GM19240 (cell line): ENCODE measurements at regions not wholly inside any gene's neighbourhood (a gene's known extent, or its start where the extent isn't known, plus 50 kb on each side); places are given as distances from the start of the nearest gene placed in this dataset.
"Not testable (repeated sequence)": the region's sequence is repeated elsewhere in the genome, so short reads cannot be mapped to it uniquely, and the experiment has no call there.

Experiments used
- DNase-seq: peaks from one replicate; pipeline ENCODE4 v3.0.0; 2011; ENCODE audit warnings: low spot score; ENCODE audit not compliant: insufficient read length

- no peak for DNase-seq
Measured at GRCh38 chrX:139044680-139045079, 333.2 kb upstream of the FGF13 start.

- DNase-seq, result no peak
Measured at GRCh38 chrX:139039041-139039440, 327.5 kb upstream of the FGF13 start.

- DNase-seq, result no peak
Measured at GRCh38 chrX:139026811-139027210, 315.3 kb upstream of the FGF13 start.

GRCh38 chrX:139026406-139026805 lies 314.9 kb upstream of the FGF13 start:
- no peak for DNase-seq

GRCh38 chrX:139025816-139026215 lies 314.3 kb upstream of the FGF13 start:
- DNase-seq, result no peak

- DNase-seq, result no peak
Measured at GRCh38 chrX:139023531-139023930, 312.0 kb upstream of the FGF13 start.

- DNase-seq, result no peak
Measured at GRCh38 chrX:139020801-139021200, 309.3 kb upstream of the FGF13 start.

DNA sequence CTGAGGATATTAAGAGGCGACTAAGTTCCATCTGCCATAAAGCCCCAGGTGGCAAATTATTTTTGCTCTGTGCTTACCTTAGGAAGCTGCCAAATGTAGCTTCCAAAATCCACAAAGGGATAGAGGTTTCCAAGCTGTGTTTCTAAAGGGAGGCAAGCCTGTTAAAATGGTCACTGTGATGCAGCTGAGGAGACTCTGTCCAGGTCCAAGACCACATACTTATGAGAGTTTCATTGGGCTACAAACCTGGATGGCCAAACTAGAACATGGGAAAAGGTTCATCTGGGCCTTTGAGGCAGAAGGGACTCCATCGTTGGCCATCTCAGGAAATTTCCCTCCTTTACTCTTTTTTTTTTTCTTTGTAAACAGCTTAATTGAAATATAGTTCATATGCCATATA lies 306.9 kb upstream of the FGF13 start:
- no peak for DNase-seq

GRCh38 chrX:139015627-139016026 lies 304.1 kb upstream of the FGF13 start:
- DNase-seq, result no peak

- no peak for DNase-seq
Measured at GRCh38 chrX:139008185-139008584, 296.7 kb upstream of the FGF13 start.

- not testable (repeated sequence) for DNase-seq
Measured at GRCh38 chrX:139003856-139004527, 292.5 kb upstream of the FGF13 start.

- DNase-seq, result no peak
Measured at GRCh38 chrX:139002319-139002718, 290.8 kb upstream of the FGF13 start.

DNA sequence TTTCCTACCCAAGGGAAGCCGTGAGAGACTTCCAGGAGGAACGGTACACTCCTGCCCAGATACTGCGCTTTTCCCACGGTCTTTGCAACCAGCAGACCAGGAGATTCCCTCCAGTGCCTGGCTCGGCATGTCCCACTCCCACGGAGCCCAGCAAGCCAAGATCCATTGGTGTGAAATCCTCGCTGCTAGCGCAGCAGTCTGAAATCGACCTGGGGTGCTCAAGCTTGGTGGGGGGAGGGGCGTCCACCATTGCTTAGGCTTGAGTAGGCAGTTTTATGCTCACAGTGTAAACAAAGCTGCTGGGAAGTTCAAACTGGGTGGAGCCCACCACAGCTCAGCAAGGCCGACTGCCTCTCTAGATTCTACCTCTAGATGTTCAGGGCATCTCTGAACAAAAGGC lies 284.8 kb upstream of the FGF13 start:
- DNase-seq, result no peak

DNA sequence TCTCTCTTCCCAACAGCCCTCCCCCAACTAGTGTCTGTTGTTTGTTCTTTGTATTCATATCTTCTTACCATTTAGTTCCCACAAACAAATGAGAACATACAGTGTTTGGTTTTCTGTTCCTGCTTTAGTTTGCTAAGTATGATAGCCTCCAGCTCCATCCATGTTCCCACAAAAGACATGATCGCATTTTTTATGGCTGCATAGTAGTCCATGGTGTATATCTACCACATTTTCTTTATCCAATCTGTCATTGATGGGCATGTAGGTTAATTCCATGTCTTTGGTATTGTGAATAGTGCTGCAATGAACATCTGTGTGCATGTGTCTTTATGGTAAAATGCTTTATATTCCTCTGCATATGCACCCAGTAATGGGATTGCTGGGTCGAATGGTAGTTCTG lies 283.9 kb upstream of the FGF13 start:
- DNase-seq, result no peak

DNA sequence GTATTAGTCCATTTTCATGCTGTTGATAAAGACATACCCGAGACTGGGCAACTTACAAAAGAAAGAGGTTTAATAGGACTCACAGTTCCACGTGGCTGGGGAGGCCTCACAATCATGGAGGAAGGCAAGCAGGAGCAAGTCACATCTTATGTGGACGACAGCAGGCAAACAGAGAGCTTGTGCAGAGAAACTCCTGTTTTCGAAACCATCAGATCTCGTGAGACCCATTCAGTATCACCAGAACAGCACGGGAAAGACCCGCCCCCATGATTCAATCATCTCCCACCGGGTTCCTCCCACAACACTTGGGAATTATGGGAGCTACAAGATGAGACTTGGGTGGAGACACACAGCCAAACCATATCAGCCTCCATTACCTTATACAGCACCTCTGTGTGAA lies 278.9 kb upstream of the FGF13 start:
- not testable (repeated sequence) for DNase-seq

DNA sequence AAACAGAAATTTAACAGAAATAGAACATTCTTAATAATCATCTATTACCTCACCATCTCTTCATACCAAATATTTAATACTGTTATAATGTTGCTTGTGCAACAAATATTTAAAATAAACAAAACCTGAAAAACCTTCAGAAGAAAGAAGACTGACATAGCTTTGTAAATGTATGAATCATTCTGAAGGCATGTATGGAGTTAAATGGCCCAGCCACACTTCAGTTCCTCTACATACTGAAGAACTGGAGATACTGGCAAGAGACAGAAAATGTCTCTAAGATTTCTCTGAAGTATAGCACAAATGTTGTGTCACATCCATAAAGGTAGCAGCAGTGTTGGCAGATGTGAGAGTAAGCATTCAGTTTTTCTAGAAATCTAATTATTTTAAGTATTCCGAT lies 275.3 kb upstream of the FGF13 start:
- no peak for DNase-seq

DNA sequence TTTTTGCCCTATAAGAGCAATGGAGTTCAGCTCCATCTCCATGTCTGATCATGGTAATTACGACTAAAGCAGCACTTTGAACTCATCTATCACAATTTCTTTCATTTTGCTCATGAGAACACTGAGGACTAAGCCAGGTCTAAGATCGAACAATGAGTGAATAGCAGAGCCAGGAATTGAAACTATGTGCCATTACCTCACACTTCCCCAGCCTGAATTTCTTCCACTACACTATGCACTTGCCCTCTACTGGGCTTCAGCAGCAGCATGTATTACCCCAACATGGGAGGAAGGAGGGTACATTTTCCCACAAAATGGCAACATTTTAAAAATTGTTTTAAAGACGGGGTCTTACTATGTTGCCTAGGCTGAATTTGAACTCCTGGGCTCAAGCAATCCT lies 274.7 kb upstream of the FGF13 start:
- DNase-seq, result no peak

- no peak for DNase-seq
Measured at GRCh38 chrX:138982365-138982764, 270.8 kb upstream of the FGF13 start.

- no peak for DNase-seq
Measured at GRCh38 chrX:138964501-138964900, 253.0 kb upstream of the FGF13 start.

GRCh38 chrX:138962419-138962818 lies 250.9 kb upstream of the FGF13 start:
- not testable (repeated sequence) for DNase-seq

GRCh38 chrX:138954976-138955375 lies 243.5 kb upstream of the FGF13 start:
- no peak for DNase-seq

DNA sequence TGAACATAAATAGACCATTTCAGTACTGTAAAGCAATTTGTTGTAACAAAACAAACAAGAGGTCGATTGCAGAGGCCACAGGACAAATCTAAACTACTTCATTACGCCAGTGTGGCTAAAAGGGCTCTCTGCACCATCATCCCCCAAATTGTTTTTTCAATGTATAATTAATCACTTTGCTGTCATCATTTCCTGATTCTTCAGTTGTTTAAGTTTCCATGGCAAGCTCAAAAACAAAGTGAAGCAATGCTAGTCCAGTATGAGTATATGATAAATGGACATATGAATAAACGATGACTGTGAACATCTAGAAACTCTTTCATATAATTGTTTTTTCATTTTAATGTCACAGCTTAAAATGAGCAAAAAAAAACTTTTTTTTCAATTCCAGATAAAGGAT lies 235.4 kb upstream of the FGF13 start:
- DNase-seq, result no peak

DNA sequence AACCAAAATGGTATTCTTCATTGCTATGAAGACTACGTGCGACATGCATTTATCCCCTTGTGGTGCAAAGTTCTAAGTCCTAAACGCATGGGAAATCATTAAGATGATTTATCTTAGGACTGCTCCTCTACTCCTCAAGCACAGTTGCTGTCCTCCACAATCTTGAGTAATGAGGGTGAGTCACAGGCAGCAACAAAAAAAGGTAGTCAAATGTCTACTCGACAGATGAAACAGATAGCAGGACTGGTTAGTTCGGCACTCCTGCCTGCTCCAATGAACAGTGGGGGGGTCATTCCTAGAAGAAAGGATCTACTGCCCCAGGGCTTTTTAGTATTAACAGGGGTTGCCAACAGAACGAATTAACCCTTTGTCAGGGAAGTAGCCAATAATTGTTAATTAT lies 233.7 kb upstream of the FGF13 start:
- no peak for DNase-seq

DNA sequence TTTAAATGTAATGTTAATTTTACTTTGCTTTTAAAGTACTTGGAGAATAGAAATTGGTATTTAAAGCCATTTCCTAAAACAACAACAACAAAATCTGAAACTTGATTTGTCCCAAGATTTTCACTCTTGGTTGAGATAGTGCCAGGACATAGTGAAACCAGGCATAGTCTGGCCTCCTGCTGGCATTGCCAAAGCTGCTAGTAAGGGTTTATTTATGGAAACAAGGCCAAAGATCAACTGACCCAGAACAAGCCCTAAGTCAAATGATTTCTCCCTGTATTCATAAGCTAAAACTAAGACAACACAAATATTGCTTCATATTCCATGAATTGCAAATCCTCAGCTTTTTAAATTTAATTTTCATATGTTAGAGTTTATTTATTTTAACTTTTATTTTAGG lies 227.5 kb upstream of the FGF13 start:
- no peak for DNase-seq
